ENCODE measurements at regions not wholly inside any gene's neighbourhood (a gene's known extent, or its start where the extent isn't known, plus 50 kb on each side); places are given as distances from the start of the nearest gene placed in this dataset.
A peak's percentile ranks its signal among the peaks of the same experiment; 100 is the strongest.

DNA sequence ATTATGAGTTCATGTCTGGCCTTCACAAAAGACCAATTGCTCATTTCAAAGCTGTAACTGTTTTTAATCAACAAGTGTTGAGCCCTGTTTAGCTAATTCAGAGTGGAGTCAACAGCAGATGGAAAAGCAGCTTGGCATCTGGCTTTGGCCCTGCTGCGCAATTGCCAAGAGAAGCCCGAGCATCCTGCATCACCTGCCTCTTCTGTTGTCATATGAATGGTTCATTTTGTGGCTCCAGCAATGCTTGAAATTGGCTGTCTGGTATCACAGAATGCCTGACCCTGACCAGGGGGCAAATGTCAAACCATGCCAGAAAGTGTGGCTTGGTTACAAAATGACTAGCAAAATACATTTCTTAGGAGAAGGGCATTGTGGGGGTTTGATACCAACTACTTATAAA, 296.5 kb upstream of the PHF14 start:
- H3K4me1 Mint-ChIP-seq, result no peaks in the 10 kb centered on the region
- H3K4me3 Mint-ChIP-seq, result no peak overlapping the region
- TF ChIP-seq, protein P1, sequence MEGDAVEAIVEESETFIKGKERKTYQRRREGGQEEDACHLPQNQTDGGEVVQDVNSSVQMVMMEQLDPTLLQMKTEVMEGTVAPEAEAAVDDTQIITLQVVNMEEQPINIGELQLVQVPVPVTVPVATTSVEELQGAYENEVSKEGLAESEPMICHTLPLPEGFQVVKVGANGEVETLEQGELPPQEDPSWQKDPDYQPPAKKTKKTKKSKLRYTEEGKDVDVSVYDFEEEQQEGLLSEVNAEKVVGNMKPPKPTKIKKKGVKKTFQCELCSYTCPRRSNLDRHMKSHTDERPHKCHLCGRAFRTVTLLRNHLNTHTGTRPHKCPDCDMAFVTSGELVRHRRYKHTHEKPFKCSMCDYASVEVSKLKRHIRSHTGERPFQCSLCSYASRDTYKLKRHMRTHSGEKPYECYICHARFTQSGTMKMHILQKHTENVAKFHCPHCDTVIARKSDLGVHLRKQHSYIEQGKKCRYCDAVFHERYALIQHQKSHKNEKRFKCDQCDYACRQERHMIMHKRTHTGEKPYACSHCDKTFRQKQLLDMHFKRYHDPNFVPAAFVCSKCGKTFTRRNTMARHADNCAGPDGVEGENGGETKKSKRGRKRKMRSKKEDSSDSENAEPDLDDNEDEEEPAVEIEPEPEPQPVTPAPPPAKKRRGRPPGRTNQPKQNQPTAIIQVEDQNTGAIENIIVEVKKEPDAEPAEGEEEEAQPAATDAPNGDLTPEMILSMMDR (IDR thresholded peaks at IDR 0.05), result no peak
- H3K27ac Mint-ChIP-seq, result no peak overlapping the region
- no peak for DNase-seq
- no peaks in the 10 kb centered on the region for H3K9me3 Mint-ChIP-seq
- no peaks in the 10 kb centered on the region for H3K36me3 Mint-ChIP-seq (ENCODE audit: low read depth)
- H3K27me3 Mint-ChIP-seq (ENCODE audit: low read depth, poor library complexity), result no peaks in the 10 kb centered on the region

DNA sequence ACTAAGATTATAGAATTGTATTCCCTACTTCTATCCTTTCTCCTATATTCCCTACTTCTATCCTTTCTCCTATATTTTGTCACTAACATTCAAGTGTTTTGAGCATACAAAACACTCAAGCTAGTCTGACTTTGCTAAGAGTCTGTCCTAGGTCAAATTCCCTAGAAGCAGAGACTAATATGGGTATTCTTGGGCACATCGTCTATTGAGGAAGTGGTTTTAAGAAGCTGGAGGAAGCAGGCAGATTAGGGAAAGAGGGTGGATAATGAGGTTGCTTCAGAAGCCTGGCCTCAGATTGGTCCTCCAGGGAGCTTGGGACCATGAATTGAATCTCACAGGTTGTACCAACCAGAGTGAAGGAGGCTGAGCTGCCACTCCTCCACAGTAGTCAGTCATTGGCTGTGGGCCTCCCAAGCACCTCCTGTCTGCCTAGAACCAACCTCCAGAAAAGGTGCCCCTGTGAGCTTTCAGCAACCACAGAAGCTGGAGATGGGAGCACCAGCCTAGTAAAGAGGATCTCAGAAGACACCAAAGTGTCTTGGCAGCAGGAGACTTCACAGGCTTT, 295.9 kb upstream of the PHF14 start:
- Mint-ChIP-seq H3K36me3 (ENCODE audit: low read depth) (no peaks in the 10 kb centered on the region), H3K4me3 (no peak overlapping the region), H3K27ac (no peak overlapping the region), H3K27me3 (ENCODE audit: low read depth, poor library complexity) (no peaks in the 10 kb centered on the region), H3K4me1 (no peaks in the 10 kb centered on the region), H3K9me3 (no peaks in the 10 kb centered on the region)
- DNase-seq, result no peak
- TF ChIP-seq, protein P1 (IDR thresholded peaks at IDR 0.05), result no peak

DNA sequence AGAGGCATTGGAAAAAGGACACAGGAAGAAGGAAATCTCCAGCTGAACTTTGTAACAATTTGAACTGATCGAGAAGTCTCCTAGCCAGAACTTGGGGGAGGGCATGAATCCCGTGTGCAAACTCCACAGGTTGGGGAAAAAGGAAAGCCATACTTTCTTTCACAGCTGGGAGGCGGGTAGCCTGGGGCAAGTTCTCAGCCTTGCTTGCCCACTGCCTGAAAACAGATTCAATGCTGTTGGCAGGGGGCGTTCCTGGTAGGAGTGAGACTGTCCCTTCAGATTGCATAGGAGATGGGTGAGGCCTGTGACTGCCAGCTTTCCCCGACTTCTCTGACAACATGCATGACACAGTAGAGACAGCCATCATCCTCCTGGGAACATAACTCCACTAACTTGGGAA, 289.1 kb upstream of the PHF14 start:
- Mint-ChIP-seq H3K4me1 (no peaks in the 10 kb centered on the region), H3K9me3 (peaks cover 34% of the 10 kb centered on the region), H3K27ac (no peak overlapping the region), H3K36me3 (ENCODE audit: low read depth) (peaks cover 3% of the 10 kb centered on the region), H3K4me3 (no peak overlapping the region), H3K27me3 (ENCODE audit: low read depth, poor library complexity) (no peaks in the 10 kb centered on the region)
- TF ChIP-seq, protein P1 (IDR thresholded peaks at IDR 0.05), result no peak
- DNase-seq, result no peak

DNA sequence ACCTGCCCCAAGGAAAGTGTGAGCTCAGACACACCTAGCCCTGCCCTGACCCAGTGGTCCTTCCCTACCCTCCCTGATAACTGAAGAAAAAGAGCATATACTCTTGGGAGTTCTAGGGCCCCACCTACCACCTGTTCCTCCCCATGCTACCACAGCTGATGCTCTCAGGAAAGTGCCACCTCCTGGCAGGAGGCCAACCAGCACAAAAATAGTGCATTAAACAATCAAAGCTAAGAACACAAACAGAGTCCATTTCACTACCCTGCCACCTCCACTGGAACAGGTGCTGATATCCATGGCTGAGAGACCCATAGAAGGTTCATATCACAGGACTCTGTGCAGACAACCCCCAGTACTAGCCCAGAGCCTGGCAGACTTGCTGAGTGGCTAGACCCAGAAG, 288.6 kb upstream of the PHF14 start:
- peaks cover 4% of the 10 kb centered on the region for H3K36me3 Mint-ChIP-seq (ENCODE audit: low read depth)
- DNase-seq, result no peak
- no peak overlapping the region for H3K4me3 Mint-ChIP-seq
- TF ChIP-seq, protein P1 (IDR thresholded peaks at IDR 0.05), result no peak
- no peak overlapping the region for H3K27ac Mint-ChIP-seq
- H3K4me1 Mint-ChIP-seq, result no peaks in the 10 kb centered on the region
- H3K27me3 Mint-ChIP-seq (ENCODE audit: low read depth, poor library complexity), result no peaks in the 10 kb centered on the region
- peaks cover 36% of the 10 kb centered on the region for H3K9me3 Mint-ChIP-seq

DNA sequence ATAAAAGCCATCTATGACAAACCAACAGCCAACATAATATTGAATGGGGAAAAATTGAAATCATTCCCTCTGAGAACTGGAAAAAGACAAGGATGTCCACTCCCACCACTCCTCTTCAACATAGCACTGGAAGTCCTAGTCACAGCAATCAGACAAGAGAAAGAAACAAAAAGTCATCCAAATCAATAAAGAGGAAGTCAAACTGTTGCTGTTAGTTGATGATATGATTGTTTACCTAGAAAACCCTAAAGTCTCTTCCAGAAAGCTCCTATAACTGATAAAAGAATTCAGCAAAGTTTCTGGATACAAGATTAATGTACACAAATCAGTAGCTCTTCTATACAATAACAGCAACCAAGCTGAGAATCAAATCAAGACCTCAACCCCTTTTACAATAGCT, 285.1 kb upstream of the PHF14 start:
- Mint-ChIP-seq H3K4me3 (no peak overlapping the region), H3K4me1 (no peaks in the 10 kb centered on the region), H3K27me3 (ENCODE audit: low read depth, poor library complexity) (no peaks in the 10 kb centered on the region), H3K9me3 (peaks cover 40% of the 10 kb centered on the region), H3K36me3 (ENCODE audit: low read depth) (peaks cover 4% of the 10 kb centered on the region), H3K27ac (no peak overlapping the region)
- no peak for DNase-seq
- TF ChIP-seq, protein P1 (IDR thresholded peaks at IDR 0.05), result no peak

DNA sequence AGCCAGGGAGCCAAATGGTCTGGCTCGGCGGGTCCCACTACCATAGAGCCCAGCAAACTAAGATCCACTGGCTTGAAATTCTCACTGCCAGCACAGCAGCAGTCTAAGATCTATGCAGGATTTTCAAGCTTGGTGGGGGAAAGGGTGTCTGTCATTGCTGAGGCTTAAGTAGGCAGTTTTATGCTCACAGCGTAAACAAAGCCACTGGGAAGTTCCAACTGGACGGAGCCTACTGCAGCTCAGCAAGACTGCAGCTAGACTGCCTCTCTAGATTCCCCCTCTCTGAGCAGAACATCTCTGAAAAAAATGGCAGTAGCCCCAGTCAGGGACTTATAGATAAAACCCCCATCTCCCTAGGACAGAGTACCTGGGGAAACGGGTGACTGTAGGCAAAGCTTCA, 277.6 kb upstream of the PHF14 start:
- H3K4me1 Mint-ChIP-seq, result peaks cover 22% of the 10 kb centered on the region
- H3K27ac Mint-ChIP-seq, result no peak overlapping the region
- H3K4me3 Mint-ChIP-seq, result no peak overlapping the region
- TF ChIP-seq, protein P1 (IDR thresholded peaks at IDR 0.05), result no peak
- peak; percentile 9 for DNase-seq
- no peaks in the 10 kb centered on the region for H3K36me3 Mint-ChIP-seq (ENCODE audit: low read depth)
- peaks cover 36% of the 10 kb centered on the region for H3K9me3 Mint-ChIP-seq
- no peaks in the 10 kb centered on the region for H3K27me3 Mint-ChIP-seq (ENCODE audit: low read depth, poor library complexity)
